HUES48 (cell line): ENCODE measurements at regions not wholly inside any gene's neighbourhood (a gene's known extent, or its start where the extent isn't known, plus 50 kb on each side); places are given as distances from the start of the nearest gene placed in this dataset.
"Not testable (repeated sequence)": the region's sequence is repeated elsewhere in the genome, so short reads cannot be mapped to it uniquely, and the experiment has no call there.

ENCODE experiments used
- H3K27ac ChIP-seq: one replicate; pipeline ENCODE4 v1.7.0; 2013; ENCODE audit warnings: low read depth, low read length, inconsistent platforms
- H3K27me3 ChIP-seq: 2 replicates; pipeline ENCODE4 v1.6.1; 2013; ENCODE audit warnings: mild to moderate bottlenecking, low read length; ENCODE audit not compliant: control insufficient read depth, insufficient read depth
- H3K36me3 ChIP-seq: 2 replicates; pipeline ENCODE4 v1.6.1; 2013; ENCODE audit warnings: low read length; ENCODE audit not compliant: control insufficient read depth, insufficient read depth
- H3K4me1 ChIP-seq: 2 replicates; pipeline ENCODE4 v1.6.1; 2013; ENCODE audit warnings: mild to moderate bottlenecking, low read length; ENCODE audit not compliant: control insufficient read depth, insufficient read depth
- H3K4me3 ChIP-seq: 2 replicates; pipeline ENCODE4 v1.5.1; 2013; ENCODE audit warnings: mild to moderate bottlenecking, low read depth, low read length
- H3K9ac ChIP-seq: 2 replicates; pipeline ENCODE4 v1.6.1; 2013; ENCODE audit warnings: mild to moderate bottlenecking, low read depth, low read length, moderate library complexity
- H3K9me3 ChIP-seq: 2 replicates; pipeline ENCODE4 v1.6.1; 2013; ENCODE audit warnings: low read length; ENCODE audit not compliant: control insufficient read depth, insufficient read depth

DNA sequence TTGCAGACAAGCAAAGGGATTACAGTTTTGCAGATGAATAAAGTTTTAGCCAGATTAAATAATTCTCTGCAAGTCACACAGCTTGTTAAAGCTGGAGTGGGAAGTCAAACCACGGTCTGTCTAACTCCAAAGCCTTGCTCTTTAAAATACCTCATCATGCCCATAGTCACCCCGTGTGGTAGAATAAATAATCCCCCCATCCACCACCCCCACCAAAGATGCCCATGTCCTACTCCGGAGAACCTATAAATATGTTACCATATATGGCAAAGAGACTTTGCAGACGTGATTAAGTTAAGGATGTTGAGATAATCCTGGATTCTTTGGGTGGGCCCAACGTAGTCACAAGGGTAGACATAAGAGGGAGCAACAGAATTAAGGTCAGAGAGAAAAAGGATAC, 118.7 kb downstream of the BEND2 start:
- Histone ChIP-seq H3K4me1 (peaks cover 20% of the 10 kb centered on the region), H3K27ac (no peak overlapping the region), H3K4me3 (no peak overlapping the region), H3K9me3 (no peaks in the 10 kb centered on the region), H3K27me3 (no peaks in the 10 kb centered on the region), H3K36me3 (no peaks in the 10 kb centered on the region), H3K9ac (no peak overlapping the region)

DNA sequence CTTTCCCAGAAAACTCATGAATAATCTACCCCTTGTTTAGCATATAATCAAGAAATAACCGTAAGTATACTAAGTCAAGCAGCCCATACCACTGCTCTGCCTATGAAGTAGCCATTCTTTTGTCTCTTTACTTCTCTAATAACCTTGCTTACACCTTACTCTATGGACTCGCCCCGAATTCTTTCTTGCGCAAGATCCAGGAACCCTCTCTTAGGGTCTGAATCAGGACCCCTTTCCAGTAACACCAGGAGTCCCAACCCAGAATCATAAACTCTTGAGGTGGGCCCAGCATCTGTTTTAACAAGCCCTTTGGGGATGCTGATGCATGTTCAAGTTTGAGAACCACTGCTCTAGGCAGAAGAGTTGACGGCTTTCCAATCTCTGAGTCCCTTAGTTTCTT, 119.6 kb downstream of the BEND2 start:
- Histone ChIP-seq H3K9me3 (no peaks in the 10 kb centered on the region), H3K36me3 (no peaks in the 10 kb centered on the region), H3K9ac (no peak overlapping the region), H3K4me1 (peaks cover 20% of the 10 kb centered on the region), H3K27ac (no peak overlapping the region), H3K4me3 (no peak overlapping the region), H3K27me3 (no peaks in the 10 kb centered on the region)

DNA sequence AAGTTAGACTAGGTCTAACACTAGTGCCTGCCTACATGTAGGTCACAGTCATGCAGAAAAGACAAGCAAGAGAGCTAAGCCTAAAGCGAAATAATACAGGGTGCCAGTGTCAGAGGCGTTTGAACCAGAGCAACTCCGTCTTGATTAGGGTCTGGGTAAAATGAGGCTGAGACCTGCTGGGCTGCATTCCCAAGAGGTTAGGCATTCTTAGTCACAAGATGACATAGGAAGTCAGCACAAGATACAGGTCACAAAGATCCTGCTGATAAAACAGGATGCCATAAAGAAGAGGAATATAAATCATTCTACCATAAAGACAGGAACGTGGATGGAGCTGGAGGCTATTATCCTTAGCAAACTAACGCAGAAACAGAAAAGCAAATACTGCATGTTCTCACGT, 120.9 kb downstream of the BEND2 start:
- no peaks in the 10 kb centered on the region for H3K36me3 ChIP-seq
- H3K27ac ChIP-seq, result no peak overlapping the region
- no peak overlapping the region for H3K9ac ChIP-seq
- H3K4me1 ChIP-seq, result peaks cover 30% of the 10 kb centered on the region
- no peaks in the 10 kb centered on the region for H3K27me3 ChIP-seq
- H3K4me3 ChIP-seq, result peak overlapping the region; percentile 11; the same call in 1 of the 2 replicates
- H3K9me3 ChIP-seq, result no peaks in the 10 kb centered on the region

DNA sequence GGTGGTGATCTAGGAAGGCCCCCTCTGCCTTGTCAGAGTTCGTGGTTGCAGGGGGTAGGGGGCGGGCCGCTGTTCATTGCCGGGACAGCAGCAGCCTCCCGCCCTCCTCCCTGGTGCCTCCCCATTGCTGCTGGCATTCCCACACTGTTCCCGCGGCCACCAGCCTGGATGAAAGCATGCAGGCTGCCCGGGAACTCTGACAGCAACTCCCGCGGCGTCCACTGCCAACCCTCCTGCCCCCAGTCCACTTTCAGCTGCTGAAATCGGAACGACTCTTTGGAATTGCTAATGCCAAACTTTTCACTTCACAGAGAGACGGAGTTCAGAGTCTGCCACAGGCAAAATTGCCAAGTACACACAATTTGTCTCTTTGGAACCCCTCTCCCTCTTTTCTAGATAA, 121.9 kb downstream of the BEND2 start:
- peaks cover 4% of the 10 kb centered on the region for H3K9me3 ChIP-seq
- H3K9ac ChIP-seq, result no peak overlapping the region
- H3K36me3 ChIP-seq, result no peaks in the 10 kb centered on the region
- H3K27ac ChIP-seq, result peak overlapping the region; percentile 19
- H3K4me1 ChIP-seq, result peaks cover 30% of the 10 kb centered on the region
- no peaks in the 10 kb centered on the region for H3K27me3 ChIP-seq
- peak overlapping the region; percentile 35; the same call in 1 of the 2 replicates for H3K4me3 ChIP-seq

DNA sequence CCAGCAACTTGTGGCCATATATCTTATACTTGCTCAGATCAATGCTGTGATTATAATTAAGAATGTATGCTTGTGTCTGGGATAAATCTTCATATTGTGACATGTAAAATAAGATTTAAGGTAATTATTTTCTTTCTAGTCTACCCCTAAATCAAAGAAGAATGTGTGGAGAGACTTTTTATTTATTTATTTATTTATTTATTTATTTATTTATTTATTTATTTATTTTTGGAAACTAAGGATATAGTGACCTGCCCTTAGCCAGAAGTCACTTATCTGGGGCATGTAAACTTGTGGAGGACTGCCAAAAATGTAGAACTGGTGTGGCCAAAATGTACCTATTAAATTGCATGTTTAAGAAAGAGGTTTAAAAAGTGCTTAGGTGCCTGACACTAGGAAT, 144.3 kb downstream of the BEND2 start:
- H3K9me3 ChIP-seq, result peaks cover 7% of the 10 kb centered on the region
- peaks cover 14% of the 10 kb centered on the region for H3K4me1 ChIP-seq
- no peaks in the 10 kb centered on the region for H3K27me3 ChIP-seq
- no peak overlapping the region for H3K4me3 ChIP-seq
- no peaks in the 10 kb centered on the region for H3K36me3 ChIP-seq
- H3K27ac ChIP-seq, result no peak overlapping the region
- no peak overlapping the region for H3K9ac ChIP-seq

DNA sequence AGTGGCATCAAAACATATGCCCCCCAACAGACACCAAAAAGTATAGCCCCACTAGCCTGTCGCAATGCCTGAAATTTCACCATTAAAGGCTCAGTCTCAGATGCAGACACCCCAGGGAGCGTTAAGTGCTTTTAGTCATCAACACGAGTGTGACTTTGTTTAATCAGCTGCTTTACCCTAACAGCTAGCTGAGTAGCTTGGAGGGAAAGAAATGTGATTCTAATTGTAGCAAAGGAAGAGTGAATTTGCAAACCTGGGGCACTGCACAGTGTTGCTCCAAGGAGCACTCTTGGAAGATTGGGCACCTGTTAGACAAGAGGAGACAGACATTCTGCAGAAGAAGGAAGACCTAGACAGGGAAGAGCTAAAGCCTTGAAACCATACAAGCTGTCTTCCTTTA, 145.1 kb downstream of the BEND2 start:
- no peaks in the 10 kb centered on the region for H3K27me3 ChIP-seq
- no peak overlapping the region for H3K9ac ChIP-seq
- H3K36me3 ChIP-seq, result no peaks in the 10 kb centered on the region
- peaks cover 8% of the 10 kb centered on the region for H3K9me3 ChIP-seq
- peaks cover 14% of the 10 kb centered on the region for H3K4me1 ChIP-seq
- no peak overlapping the region for H3K4me3 ChIP-seq
- H3K27ac ChIP-seq, result no peak overlapping the region

DNA sequence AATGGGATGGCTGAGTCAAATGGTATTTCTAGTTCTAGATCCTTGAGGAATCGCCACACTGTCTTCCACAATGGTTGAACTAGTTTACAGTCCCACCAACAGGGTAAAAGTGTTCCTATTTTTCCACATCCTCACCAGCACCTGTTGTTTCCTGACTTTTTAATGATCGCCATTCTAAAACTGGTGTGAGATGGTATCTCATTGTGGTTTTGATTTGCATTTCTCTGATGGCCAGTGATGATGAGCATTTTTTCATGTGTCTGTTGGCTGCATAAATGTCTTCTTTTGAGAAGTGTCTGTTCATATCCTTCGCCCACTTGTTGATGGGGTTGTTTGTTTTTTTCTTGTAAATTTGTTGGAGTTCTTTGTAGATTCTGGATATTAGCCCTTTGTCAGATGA, 152.6 kb downstream of the BEND2 start:
- not testable (repeated sequence) for H3K36me3 ChIP-seq, H3K9me3 ChIP-seq, H3K27me3 ChIP-seq, H3K4me3 ChIP-seq, H3K9ac ChIP-seq, H3K27ac ChIP-seq
- peaks cover 17% of the 10 kb centered on the region for H3K4me1 ChIP-seq

DNA sequence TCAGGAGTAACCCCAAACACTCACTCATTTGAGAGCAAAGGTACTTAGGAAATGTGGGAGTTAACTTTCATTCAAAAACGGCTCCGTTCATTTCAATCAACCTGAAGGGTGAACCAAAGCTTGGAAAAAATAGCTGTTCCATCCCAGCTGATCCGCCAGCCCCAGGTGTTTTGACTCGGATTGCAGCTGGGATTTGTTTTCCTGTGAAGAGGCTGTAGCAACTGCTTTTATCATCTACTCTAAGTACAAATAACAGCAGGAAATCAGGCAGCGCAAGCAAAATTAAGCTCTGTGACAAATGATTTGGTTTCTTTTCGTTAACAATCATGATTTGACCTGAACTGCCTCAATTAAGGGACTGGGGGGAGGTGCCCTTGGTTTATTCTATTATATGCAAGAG, 154.7 kb downstream of the BEND2 start:
- no peaks in the 10 kb centered on the region; the same call in 1 of the 2 replicates for H3K9me3 ChIP-seq
- no peak overlapping the region for H3K4me3 ChIP-seq
- peaks cover 17% of the 10 kb centered on the region for H3K4me1 ChIP-seq
- no peaks in the 10 kb centered on the region for H3K36me3 ChIP-seq
- no peaks in the 10 kb centered on the region for H3K27me3 ChIP-seq
- H3K9ac ChIP-seq, result no peak overlapping the region
- H3K27ac ChIP-seq, result no peak overlapping the region

DNA sequence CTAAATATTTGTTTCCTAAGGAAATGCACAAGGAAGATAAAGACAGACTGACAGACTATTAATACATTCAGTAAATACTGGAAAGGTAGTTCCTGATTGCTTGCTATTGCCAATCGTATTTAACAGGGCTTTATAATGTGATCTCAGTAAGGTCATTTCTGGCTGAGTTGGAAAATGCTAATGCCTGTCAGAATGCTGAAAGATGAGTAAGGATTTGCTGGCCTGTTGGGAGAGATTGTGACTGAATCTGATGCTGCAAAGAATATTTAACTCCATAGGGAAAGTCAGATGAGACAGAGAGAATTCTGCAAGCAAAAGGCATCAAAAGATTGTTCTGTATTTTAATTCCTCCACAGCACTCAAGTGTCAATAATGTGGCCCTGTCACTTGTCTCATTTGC, 169.0 kb downstream of the BEND2 start:
- Histone ChIP-seq H3K27me3 (no peaks in the 10 kb centered on the region), H3K9me3 (no peaks in the 10 kb centered on the region; the same call in 1 of the 2 replicates), H3K27ac (no peak overlapping the region), H3K9ac (no peak overlapping the region), H3K4me3 (no peak overlapping the region), H3K36me3 (no peaks in the 10 kb centered on the region), H3K4me1 (no peaks in the 10 kb centered on the region)

DNA sequence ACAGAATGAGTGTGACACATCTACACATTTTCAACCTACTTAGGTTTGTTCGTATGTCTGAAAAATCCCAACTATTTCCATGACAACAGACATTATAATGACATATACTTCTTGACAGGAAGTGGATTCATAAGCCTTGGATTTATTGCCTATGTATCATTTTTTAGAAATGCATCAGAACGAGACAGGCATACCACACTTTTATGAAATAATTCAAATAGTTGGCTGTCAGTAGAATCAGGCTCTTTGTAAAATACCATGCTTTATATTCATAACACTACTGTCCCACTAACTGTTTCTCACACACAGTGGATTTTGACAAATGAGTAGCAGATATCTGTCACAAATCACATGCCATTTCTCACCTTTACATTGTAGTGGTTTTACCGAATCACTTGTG, 173.2 kb downstream of the BEND2 start:
- no peak overlapping the region for H3K27ac ChIP-seq
- H3K9me3 ChIP-seq, result peaks cover 3% of the 10 kb centered on the region; the same call in 1 of the 2 replicates
- no peaks in the 10 kb centered on the region for H3K27me3 ChIP-seq
- H3K4me1 ChIP-seq, result no peaks in the 10 kb centered on the region
- no peaks in the 10 kb centered on the region for H3K36me3 ChIP-seq
- H3K4me3 ChIP-seq, result no peak overlapping the region
- no peak overlapping the region for H3K9ac ChIP-seq

DNA sequence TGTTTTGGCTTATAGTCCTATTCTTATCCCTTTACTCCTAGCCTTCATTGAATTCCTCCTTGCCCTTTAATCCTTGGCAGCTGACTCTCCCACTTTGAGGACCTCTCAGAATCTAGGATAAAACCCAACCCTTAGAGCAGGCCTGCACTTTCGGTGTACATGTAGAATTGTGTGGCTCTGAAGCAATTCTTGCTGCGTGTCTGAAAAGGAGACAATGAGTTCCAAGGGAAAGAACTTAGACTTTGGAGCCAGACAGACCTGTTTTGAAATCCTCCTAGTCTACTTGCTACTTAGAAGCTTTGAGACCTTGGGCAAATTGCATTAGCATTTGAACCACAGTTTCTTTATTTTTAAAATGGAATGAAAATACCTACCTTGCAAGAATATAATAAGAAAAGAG, 175.2 kb downstream of the BEND2 start:
- Histone ChIP-seq H3K4me3 (no peak overlapping the region), H3K27ac (no peak overlapping the region), H3K9me3 (peaks cover 4% of the 10 kb centered on the region; the same call in 1 of the 2 replicates), H3K4me1 (no peaks in the 10 kb centered on the region), H3K36me3 (no peaks in the 10 kb centered on the region), H3K27me3 (no peaks in the 10 kb centered on the region), H3K9ac (no peak overlapping the region)

DNA sequence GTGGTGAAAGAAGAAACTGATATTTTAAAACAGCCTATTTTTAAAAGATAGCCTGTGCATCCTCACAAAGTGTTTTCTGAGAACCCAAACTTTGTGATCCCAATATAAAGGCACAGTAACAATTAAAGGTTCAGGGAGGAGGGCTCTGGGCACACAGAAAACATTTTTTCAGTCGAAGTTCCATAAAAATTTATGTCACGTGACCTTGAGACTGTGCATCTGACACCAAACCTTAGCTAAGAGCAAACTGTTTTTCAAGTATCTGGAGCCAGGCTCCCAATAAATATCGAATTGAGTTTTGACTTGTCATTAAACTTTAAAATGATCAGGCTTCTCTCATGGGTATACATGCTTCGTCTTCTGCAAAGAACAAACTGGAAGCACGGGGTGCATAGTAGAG, 177.9 kb downstream of the BEND2 start:
- Histone ChIP-seq H3K4me1 (no peaks in the 10 kb centered on the region), H3K27ac (no peak overlapping the region), H3K36me3 (no peaks in the 10 kb centered on the region), H3K9ac (no peak overlapping the region), H3K4me3 (no peak overlapping the region), H3K9me3 (0 out of 2 replicates have a peak, but pooled peaks cover 4% of the 10 kb centered on the region), H3K27me3 (no peaks in the 10 kb centered on the region)
